ENCODE measurements at regions not wholly inside any gene's neighbourhood (a gene's known extent, or its start where the extent isn't known, plus 50 kb on each side); places are given as distances from the start of the nearest gene placed in this dataset.

DNA sequence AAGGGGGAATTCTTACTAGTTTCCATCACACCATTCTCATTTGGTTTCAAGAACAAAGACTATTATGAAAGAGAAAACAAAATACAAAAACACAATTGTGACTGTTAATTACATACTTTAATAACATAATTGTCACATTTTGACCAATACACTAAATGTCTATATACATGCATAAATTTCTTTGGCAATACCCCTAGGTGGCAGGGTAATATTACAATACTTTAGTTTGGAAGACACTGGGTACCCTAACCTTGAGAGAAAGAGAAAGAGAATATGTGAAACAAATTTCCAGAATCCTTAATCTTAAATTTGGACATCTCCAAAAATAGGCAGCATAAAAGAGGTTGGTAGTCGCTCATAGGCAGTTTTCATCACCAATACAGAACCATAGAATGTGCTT, 619.6 kb upstream of the ADAMTS16 start:
- DNase-seq (ENCODE audit: low read depth), result no peak

DNA sequence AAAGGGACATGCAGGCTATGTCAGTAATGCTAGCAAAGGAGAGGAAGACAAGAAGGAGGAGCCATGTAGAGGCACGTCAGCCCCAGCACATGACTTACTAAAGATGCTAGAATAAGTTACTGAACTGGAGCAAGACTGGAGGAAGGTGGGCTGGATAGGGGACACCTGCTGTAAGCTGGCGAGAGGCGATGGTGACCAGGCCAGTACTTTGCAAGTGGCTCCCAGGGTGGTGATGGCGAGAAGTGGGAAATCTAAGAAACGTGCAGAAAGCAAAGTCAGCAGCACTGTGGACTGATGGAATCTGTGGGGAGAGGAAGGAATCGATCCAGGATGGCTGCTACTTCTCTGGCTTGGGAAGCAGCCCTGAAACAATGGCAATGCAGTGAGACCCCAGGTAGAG, 617.1 kb upstream of the ADAMTS16 start:
- no peak for DNase-seq (ENCODE audit: low read depth)

DNA sequence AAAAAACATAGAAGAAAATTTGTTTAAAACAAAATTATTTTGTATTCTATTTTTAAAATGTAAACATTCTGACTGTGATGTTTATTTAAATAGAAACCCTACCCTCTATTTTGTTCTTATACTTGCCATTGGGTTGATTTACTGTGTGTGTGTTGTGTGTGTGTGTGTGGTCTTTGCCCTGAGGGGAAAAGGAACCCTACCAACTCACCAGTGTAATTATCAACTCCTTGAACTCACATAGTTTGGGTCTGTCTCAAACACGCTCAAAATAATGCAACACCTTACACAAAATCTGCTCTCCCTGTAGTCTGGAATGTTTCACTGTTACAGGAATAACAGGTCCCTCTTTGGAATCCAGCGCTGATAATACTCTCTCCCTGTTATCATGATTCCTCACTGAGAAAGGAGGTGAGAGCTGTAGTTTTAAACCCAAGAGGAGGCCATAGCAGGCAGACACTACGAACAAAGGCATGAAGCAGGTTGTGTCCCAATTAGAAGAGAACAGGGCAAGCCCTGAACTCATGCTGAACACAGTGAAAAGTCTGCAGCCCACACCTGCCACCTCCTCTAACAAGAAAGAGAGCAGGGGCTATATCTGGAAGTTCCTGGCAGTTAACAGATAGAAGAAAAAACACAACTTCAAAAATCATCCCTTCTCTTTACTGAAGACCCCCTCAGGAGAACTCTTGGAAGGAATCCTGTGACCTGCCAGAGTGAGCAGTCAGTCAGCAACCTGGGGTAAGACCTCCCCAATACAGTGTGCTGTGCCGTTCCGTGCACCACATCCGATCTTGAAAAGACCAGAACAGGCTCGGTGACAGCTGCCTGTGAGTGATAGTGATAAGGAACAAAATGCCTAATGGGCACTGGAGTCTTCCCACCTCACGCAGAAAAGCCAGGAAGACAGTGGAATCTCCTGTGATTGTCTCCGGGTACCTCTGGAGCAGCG, 608.1 kb upstream of the ADAMTS16 start:
- DNase-seq (ENCODE audit: low read depth), result no peak

DNA sequence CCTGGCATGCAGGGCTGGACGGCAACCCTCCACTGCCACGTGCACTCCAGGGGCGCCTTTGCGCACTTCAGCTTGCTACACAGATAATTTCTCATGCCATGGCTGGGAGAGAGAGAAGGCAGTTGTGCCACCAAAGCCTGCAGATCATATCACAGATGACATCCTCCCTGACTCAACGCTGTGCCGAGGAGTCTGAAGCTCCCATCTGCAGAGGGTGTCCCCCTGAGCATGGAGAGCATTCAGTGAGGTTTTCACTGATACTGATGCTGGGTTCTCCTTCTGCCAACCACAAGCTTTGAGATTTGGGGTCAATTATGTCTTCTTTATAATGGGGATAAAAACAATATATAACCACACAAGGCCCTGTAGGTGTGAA, 607.4 kb upstream of the ADAMTS16 start:
- no peak for DNase-seq (ENCODE audit: low read depth)

DNA sequence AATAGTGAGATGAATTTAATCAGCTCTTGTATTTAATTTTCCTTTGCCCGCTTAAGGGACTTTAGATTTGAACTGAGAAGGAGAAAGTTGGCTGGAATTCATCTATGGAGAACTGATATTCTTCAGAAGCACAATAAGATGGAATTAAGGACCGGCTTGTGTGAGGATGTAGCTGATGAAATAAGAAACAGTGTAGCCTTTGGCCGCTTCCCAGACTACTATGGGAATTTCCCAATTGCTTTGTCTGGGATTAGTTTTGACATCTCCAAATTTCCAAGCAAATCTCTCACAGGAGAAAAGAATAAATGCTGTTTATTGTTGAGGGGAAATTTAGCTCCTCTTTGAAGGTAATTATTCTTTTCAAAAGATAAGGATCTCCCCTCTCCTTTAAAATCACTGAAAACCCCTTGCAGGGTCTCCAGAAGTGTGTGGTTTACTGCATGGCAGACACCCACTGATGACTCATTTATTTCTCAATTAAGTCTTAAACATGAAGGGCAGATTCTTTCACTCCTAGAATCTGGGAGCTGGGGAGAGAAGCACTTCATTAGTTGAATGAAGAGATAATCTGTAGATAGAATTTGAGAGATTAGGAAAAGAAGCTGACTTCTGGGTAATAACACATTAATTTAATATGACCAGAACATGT, 606.5 kb upstream of the ADAMTS16 start:
- DNase-seq (ENCODE audit: low read depth), result no peak

DNA sequence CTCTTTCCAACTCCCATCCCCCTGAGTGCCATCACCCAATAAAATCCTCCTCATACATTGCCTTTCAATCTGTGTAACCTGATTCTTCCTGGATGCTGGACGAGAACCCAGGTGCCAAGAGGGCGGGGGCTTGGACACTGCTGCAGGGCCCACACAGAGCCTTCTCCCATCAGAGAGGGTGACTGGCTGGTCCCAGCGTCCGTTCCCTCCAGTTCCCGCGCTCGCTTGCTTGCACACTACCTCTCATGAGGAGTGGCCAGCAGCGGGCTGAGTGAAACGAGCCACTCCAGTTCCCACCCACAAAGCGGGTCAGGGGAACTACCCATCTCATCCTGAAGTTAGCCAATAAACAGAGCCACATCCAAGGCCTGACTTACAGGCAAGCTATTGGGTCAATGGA, 602.6 kb upstream of the ADAMTS16 start:
- no peak for DNase-seq (ENCODE audit: low read depth)

DNA sequence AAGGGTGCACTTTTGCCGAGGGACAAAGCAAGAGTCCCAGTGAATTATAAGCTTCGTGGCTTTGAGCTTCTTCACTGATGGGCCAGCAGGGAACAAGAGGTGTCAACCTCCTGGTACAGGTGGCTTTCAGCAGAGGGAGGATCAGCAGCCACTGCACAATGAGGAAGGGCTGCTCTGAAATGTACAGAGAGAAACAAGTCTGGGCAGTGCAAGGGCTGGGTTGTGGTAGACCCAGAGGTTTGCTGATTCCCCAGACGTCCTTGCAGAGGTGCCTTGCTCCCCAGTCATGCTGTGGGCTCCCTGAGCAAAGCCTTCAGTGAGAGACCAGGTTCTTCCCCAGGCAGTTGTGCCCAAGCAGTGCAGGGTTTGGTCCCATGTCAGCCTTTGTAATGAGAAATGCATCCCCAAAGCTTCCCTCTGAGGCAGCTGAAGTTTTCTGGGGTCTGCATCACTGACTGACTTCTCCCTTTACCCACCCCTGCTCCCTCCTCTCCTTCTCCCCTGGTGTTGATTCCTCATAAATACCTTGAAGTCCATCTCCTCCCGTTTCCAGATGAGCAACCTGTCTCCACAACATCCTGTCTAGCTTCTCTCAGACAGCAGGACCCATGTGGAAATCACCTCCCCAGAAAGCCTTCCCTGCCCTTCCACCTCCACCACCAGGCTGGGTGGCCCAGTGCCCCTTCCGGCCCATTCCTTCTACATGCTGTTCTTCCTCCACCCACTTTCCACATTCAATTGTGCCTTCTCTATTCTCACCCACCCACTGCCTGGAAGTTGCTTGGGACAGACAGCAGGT, 599.6 kb upstream of the ADAMTS16 start:
- DNase-seq (ENCODE audit: low read depth), result no peak

DNA sequence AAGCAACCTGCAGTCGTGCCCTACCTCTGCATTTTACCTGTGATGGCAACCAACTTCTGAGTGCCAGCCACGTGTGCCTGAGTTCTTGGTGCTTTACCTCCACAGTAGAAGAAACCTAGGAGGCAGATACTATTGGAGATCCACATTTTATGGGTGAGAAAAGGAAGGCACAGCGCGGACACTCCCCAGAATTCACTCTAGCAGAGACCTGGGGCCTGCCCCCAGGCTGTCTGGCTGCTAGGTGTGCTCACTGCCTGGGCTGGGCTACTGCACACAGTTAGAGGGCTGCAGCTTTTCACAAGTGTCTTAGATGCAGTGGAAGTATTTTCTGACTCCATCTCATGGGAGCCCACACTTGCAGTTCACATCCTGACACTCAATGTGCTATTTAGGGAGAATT, 598.8 kb upstream of the ADAMTS16 start:
- no peak for DNase-seq (ENCODE audit: low read depth)

DNA sequence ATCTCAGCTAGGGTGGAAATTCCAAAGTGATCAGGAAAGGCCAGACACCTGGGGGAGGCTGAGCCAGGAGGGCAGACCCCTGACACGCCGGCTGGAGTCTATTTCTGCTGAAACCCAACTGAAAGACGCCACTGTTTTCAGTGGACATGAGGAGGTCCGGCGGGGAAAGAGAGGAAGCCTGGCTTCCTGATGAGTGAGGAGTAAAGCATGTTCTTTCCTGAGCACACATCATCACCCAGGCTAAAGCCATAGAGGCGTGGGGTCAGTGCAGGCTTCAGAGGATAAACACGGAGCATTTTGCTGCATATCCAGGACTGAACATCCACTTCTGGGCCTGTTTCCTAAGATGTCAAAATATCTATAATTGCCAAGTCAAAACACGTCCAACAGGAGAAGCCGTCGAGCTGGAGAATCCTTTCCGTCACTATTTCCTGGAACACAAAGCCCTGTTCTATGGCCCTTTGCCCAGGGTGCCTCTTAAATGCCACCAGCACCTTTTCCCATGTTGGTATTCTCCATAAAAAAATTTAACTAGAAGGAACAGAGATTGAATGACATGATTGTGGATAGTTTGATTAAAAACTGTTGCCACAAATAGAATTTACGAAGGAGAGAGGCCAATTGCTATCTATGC, 597.9 kb upstream of the ADAMTS16 start:
- DNase-seq (ENCODE audit: low read depth), result no peak

DNA sequence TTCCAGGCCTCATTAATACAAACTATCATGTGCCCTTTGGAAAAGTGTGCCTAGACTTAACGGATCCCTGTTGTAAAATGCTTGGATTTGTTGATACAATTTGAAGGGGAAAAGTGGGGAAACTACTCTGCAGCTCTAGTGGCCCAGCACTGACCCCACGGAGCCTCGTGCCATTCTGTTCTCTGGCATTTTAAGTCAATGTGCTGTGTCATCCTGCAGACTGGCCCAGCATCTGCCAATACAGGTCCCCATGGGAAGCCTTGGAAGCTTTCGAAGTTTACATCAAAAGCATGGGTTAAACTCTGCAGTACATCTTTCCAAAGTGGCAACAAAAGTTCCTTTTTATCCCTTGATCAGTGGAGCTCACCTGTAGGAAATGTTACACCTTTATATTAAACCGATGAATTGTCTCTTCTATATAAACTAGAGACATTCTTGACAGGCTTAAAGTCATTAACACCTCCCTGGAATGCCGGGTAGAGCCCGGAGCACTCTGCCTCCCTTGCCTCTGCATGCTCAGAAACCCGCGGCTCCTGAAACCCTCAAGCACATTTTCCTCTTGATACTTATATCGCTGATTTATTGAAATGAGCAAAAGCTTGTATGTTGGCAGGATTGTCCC, 596.0 kb upstream of the ADAMTS16 start:
- no peak for DNase-seq (ENCODE audit: low read depth)

DNA sequence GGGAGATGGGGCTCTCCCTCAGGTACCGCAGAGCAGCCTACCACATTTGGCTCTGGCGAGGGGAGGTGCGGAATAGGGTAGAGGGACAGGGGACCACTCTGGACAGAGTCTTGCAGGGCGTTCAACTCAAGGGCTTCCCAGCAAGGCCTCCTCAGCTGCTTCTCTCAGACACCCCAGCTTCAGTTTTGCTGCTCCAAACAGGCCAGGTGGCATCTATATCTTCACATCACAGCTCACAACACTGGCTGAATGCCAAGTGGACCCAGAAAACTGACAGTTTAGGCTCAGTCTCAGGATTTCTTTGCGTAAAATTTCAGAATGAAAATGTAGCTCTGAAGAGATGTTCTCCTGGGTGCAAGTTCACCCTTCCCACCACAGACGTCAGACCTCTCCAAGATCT, 592.6 kb upstream of the ADAMTS16 start:
- DNase-seq (ENCODE audit: low read depth), result no peak

DNA sequence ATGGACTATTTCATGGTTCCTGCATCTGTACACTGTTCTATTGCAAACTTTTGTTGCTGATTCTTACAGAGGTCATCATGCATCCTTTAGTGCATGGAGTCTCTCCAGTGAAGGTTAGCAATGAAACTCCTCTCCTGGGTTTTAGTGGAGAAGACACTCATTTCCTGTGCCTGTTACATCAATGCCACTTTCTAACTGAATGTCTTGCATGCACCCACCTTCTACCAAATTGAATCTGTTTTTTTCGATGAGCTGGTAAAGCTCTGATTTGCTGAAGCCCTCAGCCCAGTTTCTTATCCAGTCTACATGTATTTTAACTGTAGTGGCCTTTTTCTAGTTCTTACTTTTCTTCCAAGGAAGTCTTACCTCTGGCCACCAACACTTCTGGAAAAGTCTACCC, 591.8 kb upstream of the ADAMTS16 start:
- DNase-seq (ENCODE audit: low read depth), result no peak

DNA sequence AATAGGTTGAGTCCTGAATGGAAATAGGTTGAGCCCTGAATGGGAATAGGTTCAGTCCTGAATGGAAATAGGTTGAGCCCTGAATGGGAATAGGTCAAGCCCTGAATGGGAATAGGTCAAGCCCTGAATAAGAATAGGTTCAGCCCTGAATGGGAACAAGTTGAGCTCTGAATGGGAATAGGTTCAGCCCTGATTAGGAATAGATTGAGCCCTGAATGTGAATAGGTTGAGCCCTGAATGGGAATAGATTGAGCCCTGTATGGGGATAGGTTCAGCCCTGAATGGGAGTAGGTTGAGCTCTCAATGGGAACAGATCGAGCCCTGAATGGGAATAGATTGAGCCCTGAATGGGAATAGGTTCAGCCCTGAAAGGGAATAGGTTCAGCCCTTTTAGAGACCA, 590.8 kb upstream of the ADAMTS16 start:
- no peak for DNase-seq (ENCODE audit: low read depth)

DNA sequence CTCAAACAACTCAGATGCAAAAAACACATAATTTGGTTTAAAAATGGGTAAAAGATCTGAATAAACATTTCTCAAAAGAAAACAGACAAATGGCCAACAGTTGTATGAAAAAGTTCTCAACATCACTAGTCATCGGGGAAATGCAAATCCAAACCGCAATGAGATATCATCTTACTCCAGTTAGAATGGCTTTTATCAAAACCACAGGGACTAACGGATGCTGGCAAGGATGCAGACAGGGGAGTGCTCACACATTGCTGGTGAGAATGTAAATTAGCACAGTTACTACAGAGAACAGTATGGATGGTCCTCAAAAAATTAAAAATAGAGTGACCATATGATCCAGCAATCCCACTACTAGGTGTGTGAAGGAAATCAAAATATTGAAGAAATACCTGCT, 589.1 kb upstream of the ADAMTS16 start:
- no peak for DNase-seq (ENCODE audit: low read depth)

DNA sequence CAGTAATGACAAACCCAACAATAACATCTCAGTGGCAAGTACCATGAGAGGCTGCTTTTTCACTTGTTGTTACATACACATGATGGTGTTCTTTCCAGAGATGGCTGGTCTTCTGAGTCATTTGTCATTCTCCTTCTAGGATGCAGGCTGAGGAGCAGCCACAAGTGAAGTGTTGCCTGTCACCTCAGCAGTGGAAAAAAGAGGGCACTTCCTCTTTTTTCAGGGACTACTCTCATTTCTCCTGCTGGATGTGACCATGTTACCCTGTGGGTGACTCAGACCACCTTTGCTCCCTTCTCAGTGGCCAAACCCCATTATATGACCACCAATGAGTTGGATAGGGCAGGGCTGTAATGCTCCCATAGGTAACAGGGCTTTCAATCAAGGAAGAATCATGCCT, 587.0 kb upstream of the ADAMTS16 start:
- DNase-seq (ENCODE audit: low read depth), result no peak

DNA sequence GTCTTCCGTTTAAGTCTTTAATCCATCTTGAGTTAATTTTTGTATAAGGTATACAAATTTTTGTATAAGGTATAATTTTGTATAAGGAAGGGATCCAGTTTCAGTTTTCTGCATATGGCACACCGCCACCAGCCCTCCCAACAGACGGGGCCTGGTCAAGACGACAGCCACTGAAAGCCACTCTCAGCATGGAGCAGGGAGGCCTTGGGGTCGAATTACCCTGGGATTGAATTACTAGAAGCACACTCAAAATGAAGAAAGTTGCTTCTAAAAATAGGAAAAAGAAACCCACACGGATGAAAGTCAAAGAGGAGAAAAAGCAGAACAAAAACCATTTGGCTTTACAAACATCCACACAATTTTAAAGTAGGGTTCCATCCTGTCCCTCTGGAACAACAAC, 586.2 kb upstream of the ADAMTS16 start:
- DNase-seq (ENCODE audit: low read depth), result no peak

DNA sequence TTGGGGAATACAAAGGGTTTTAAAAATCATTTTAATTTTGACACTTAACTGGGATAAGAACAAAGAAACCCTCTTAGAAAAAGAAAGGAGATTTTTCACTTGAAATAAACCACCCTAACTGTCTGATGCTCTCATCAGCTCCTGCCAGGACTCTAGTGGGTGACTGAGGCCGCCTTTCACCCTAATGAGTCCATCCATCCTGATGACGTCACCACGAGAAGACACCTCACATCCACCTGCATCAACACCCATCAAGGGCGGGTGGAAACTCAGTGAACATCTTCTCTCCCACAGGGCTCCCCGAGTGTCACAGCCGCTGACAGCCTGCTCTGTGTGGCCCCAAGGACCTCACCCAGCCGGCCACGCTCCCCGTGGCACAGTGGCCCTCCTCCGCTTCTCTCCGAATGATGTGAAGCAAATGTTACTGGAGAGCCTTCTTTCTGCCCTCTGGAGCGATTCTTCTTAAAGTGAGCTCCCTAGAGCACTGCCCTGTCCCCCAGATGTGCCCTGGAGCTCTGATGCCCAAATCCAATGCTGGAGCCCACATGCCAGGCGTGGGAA, 584.3 kb upstream of the ADAMTS16 start:
- DNase-seq (ENCODE audit: low read depth), result no peak

DNA sequence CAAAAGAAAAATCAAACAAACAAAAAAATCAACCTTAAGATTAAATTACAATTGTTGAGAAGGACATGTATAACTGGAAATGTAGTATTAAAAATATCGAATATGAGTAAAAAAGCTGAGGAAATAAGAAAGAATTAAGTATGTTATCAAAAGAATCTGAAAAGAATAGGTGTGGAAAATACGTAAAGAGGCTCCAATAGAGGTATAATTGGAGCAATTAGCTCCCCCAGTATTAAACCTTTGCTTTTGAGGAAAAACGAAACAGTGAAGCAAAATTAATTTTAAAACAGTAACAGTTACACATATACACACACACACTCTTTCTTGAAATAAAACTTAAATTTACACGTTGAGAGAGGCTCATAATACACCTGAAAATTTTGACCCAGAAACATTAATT, 578.7 kb upstream of the ADAMTS16 start:
- DNase-seq (ENCODE audit: low read depth), result no peak

DNA sequence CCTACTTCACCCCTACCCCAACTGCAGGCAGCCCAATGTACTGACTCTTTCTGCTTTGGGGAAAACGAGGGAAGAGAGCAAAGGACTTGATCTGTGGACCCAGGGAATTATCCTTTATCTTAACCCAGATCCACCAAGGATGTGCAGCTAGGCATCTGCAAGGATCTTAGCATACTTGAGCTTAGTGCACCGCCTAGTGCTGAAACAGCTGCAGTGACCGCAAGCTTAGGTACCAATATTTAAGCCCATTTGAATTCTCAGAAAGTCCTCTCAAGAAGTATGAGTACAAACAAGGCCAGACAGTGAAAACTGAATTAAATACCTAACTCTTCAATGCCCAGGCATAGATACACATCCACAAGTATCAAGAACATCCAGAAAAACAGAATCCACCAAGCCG, 576.7 kb upstream of the ADAMTS16 start:
- no peak for DNase-seq (ENCODE audit: low read depth)

DNA sequence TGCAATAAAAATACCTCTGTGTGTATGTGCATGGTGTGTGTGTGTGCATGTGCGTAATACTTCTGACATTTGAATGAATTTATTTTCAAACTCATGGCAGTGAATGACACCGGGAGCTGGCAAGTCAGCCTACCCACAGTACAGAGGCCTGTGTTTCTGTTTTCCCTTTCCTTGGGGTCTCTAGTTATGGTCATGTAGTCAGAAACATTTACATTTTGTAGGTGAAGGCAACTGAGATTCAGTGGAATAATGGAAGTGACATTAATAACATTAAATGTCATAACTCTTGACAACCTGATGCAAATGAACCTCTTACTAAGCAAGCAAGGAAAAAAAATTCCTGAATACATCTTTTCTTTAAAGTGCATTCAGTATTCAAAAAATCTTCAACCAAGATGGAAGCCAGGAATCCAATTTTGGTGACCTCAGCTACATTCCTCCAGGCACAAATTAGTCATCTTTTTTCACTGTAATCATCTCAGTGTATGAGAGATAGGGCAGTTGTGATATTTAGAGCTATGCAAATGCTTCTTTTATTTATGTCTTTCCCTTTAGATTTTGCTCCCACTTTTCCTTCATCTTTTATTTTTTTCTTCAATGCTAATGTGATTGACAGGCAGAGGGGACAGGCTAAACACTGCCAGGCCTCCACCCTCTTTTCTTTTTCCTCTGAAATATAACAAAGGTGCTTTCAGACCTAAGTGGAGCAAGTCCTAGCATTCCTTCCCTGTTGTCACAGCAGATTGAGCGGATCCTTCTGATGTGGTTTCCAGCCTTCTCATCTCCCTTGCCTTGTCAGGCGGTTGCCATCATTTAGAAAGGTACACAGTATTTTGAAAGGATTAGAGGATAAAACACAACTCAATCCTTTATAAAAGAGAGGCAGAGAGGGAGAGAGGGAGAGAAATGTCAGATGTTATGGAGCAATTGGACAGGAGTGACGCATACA, 569.8 kb upstream of the ADAMTS16 start:
- no peak for DNase-seq (ENCODE audit: low read depth)

All from activated T-cell treated with anti-CD3 and anti-CD28 coated beads for 48 hours (primary cell).